ENCODE measurements at regions not wholly inside any gene's neighbourhood (a gene's known extent, or its start where the extent isn't known, plus 50 kb on each side); places are given as distances from the start of the nearest gene placed in this dataset.

DNA sequence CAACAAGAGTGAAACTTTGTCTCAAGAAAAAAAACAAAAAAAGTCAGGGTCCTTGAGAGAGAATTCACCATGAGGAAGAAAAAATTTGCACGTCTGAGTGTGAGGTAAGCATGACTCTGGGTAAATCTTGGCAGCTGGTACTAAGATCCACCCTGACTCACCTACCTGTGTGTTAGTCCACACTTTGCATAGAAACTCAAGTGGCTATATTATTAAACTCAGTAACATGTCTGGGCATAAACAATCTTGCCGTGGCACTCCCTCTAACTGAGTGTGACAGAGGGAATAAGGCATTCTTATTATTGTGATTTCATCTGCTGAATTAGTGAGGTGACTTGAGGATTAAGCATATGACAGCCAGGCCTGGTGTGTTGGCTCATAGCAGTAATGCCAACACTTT is 259.4 kb upstream of the VLDLR start:
- TF ChIP-seq RNF2 (IDR thresholded peaks at IDR 0.05) (no peak), BMI1 (IDR thresholded peaks at IDR 0.05; ENCODE audit: low read length) (no peak), EP300 (IDR thresholded peaks at IDR 0.05; ENCODE audit: low read length) (no peak), CBFB (CRISPR knock-in tag; IDR thresholded peaks at IDR 0.05) (no peak), ZNF3 (CRISPR knock-in tag; IDR thresholded peaks at IDR 0.05) (no peak), JUN (IDR thresholded peaks at IDR 0.05; ENCODE audit: borderline replicate concordance, low read depth, low read length) (no peak), JUN (CRISPR knock-in tag; IDR thresholded peaks at IDR 0.05; ENCODE audit: borderline replicate concordance) (no peak), ZFP1 (CRISPR knock-in tag; IDR thresholded peaks at IDR 0.05) (no peak), ZNF589 (CRISPR knock-in tag; IDR thresholded peaks at IDR 0.05; ENCODE audit: low read depth) (no peak), RFX7 (CRISPR knock-in tag; IDR thresholded peaks at IDR 0.05) (no peak), JUNB (CRISPR knock-in tag; conservative IDR thresholded peaks at IDR 0.05) (no peak), STAG1 (CRISPR knock-in tag; IDR thresholded peaks at IDR 0.05; ENCODE audit: borderline replicate concordance) (no peak)
- TF ChIP-seq, protein P1, sequence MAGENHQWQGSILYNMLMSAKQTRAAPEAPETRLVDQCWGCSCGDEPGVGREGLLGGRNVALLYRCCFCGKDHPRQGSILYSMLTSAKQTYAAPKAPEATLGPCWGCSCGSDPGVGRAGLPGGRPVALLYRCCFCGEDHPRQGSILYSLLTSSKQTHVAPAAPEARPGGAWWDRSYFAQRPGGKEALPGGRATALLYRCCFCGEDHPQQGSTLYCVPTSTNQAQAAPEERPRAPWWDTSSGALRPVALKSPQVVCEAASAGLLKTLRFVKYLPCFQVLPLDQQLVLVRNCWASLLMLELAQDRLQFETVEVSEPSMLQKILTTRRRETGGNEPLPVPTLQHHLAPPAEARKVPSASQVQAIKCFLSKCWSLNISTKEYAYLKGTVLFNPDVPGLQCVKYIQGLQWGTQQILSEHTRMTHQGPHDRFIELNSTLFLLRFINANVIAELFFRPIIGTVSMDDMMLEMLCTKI (IDR thresholded peaks at IDR 0.05; ENCODE audit: partially characterized antibody) = no peak
- TF ChIP-seq, protein P2, sequence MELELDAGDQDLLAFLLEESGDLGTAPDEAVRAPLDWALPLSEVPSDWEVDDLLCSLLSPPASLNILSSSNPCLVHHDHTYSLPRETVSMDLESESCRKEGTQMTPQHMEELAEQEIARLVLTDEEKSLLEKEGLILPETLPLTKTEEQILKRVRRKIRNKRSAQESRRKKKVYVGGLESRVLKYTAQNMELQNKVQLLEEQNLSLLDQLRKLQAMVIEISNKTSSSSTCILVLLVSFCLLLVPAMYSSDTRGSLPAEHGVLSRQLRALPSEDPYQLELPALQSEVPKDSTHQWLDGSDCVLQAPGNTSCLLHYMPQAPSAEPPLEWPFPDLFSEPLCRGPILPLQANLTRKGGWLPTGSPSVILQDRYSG (tag; conservative IDR thresholded peaks at IDR 0.05; ENCODE audit: low read depth) = no peak
